PC-3 (cell line): ENCODE measurements at regions not wholly inside any gene's neighbourhood (a gene's known extent, or its start where the extent isn't known, plus 50 kb on each side); places are given as distances from the start of the nearest gene placed in this dataset.

Source experiments
- EZH2 ChIP-seq: fragments of 300-600 bp; sonication (generic); IDR thresholded peaks from one replicate; pipeline ENCODE4 v1.6.1; 2017; ENCODE audit warnings: antibody characterized with exemption, mild to moderate bottlenecking, low read length; ENCODE audit not compliant: unreplicated experiment
- EZH2phosphoT487 ChIP-seq: fragments of 300-600 bp; sonication (generic); IDR thresholded peaks from 2 replicates; pipeline ENCODE4 v1.6.1; 2018; ENCODE audit warnings: mild to moderate bottlenecking, antibody characterized with exemption, low read length, borderline replicate concordance
- TF ChIP-seq, protein P1 (sequence below): fragments of 300-600 bp; sonication (generic); conservative IDR thresholded peaks from 2 replicates; pipeline ENCODE4 v1.5.1; 2017; ENCODE audit warnings: antibody characterized with exemption, low read depth, mild to moderate bottlenecking, low read length

DNA sequence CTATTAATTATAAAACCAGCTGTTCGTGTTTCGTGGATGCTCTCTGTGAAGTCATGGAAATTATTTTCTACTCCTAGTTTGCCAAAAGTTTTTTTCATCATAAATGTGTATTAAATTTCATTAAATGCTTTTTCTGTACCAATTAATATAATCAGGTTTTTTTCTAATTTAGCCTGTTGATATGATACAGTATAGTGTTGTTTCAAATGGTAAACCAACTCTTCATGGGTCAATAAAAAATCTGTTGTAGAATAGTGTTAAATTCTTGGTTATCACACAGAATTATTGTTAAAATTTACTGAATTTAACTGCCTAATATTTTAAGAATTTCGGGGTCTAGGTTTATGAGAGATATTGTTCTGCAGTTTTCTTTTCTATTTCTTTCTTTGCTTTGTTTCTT lies 505.9 kb upstream of the MANEA start:
- TF ChIP-seq, protein P1, sequence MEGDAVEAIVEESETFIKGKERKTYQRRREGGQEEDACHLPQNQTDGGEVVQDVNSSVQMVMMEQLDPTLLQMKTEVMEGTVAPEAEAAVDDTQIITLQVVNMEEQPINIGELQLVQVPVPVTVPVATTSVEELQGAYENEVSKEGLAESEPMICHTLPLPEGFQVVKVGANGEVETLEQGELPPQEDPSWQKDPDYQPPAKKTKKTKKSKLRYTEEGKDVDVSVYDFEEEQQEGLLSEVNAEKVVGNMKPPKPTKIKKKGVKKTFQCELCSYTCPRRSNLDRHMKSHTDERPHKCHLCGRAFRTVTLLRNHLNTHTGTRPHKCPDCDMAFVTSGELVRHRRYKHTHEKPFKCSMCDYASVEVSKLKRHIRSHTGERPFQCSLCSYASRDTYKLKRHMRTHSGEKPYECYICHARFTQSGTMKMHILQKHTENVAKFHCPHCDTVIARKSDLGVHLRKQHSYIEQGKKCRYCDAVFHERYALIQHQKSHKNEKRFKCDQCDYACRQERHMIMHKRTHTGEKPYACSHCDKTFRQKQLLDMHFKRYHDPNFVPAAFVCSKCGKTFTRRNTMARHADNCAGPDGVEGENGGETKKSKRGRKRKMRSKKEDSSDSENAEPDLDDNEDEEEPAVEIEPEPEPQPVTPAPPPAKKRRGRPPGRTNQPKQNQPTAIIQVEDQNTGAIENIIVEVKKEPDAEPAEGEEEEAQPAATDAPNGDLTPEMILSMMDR, result no peak
- TF ChIP-seq EZH2phosphoT487 (no peak), EZH2 (no peak)
